IMR-90 (cell line): ENCODE measurements at regions not wholly inside any gene's neighbourhood (a gene's known extent, or its start where the extent isn't known, plus 50 kb on each side); places are given as distances from the start of the nearest gene placed in this dataset.

Experiments
- ATAC-seq: fragments of 200-7000 bp; cut with Tn5 transposase; 2 replicates; pipeline ENCODE4 v1.9.1; 2020; ENCODE audit warnings: low read depth, mild to moderate bottlenecking, moderate library complexity
- BruUV-seq: library from RNA; stranded (reverse); fragments of 400-500 nt; replicated peaks from 2 replicates; lab custom pipeline; 2021; lab: Mats Ljungman, UMichigan
- CTCF ChIA-PET: fragments of 300-600 bp; formaldehyde crosslinking; extraction: SDS; loops from one replicate; lab custom pipeline; 2021; ENCODE audit warnings: antibody characterized with exemption; lab: Yijun Ruan, JAX
- POLR2A ChIA-PET: fragments of 300-600 bp; sonication (Branson Sonifier 250); formaldehyde crosslinking; loops from one replicate; lab custom pipeline; 2022; ENCODE audit warnings: antibody characterized with exemption; ENCODE audit not compliant: unreplicated experiment; lab: Charles Lee
- DNase-seq: peaks from one replicate; pipeline ENCODE4 v3.0.0; 2013
- H2AFZ ChIP-seq: replicated peaks from 2 replicates; pipeline ENCODE3; 2013; ENCODE audit warnings: low read length, mild to moderate bottlenecking; ENCODE audit not compliant: poor library complexity
- H2AK5ac ChIP-seq: 2 replicates; pipeline ENCODE4 v1.6.1; 2013; ENCODE audit warnings: low read depth, low read length, inconsistent platforms
- H2AK9ac ChIP-seq: replicated peaks from 2 replicates; pipeline ENCODE3; 2013; ENCODE audit warnings: mild to moderate bottlenecking, low read depth, low read length, moderate library complexity; ENCODE audit not compliant: poor library complexity
- H2BK120ac ChIP-seq: 2 replicates; pipeline ENCODE4 v1.6.1; 2013; ENCODE audit warnings: low read depth, low read length, inconsistent platforms
- H2BK15ac ChIP-seq: 3 replicates; pipeline ENCODE4 v1.6.1; 2013; ENCODE audit warnings: low read depth, low read length, inconsistent platforms
- H2BK20ac ChIP-seq: 2 replicates; pipeline ENCODE4 v1.6.1; 2013; ENCODE audit warnings: low read depth, mild to moderate bottlenecking, inconsistent platforms, low read length, moderate library complexity
- H2BK5ac ChIP-seq: 2 replicates; pipeline ENCODE4 v1.6.1; 2013; ENCODE audit warnings: mild to moderate bottlenecking, low read depth, low read length, inconsistent platforms; ENCODE audit not compliant: poor library complexity, severe bottlenecking
- H3K14ac ChIP-seq: replicated peaks from 2 replicates; pipeline ENCODE4 v1.6.1; 2013; ENCODE audit warnings: low read depth, low read length, inconsistent platforms
- H3K18ac ChIP-seq: 2 replicates; pipeline ENCODE4 v1.6.1; 2013; ENCODE audit warnings: low read depth, low read length, control low read depth
- H3K23ac ChIP-seq: 2 replicates; pipeline ENCODE4 v1.6.1; 2013; ENCODE audit warnings: low read depth, low read length, inconsistent platforms
- H3K27ac ChIP-seq: 2 replicates; pipeline ENCODE4 v1.5.1; 2013; ENCODE audit warnings: mild to moderate bottlenecking, control low read depth, low read length; ENCODE audit not compliant: insufficient read depth
- H3K27me3 ChIP-seq: 2 replicates; pipeline ENCODE4 v1.6.1; 2013; ENCODE audit warnings: low read length; ENCODE audit not compliant: control insufficient read depth, insufficient read depth
- H3K36me3 ChIP-seq: 2 replicates; pipeline ENCODE4 v1.6.1; 2013; ENCODE audit warnings: low read length, mixed read lengths; ENCODE audit not compliant: control insufficient read depth, insufficient read depth
- H3K4ac ChIP-seq: 2 replicates; pipeline ENCODE4 v1.6.1; 2013; ENCODE audit warnings: low read depth, low read length, inconsistent platforms
- H3K4me1 ChIP-seq: 2 replicates; pipeline ENCODE4 v1.6.1; 2013; ENCODE audit warnings: low read length, mixed read lengths; ENCODE audit not compliant: control insufficient read depth, insufficient read depth
- H3K4me2 ChIP-seq: 2 replicates; pipeline ENCODE4 v1.6.1; 2013; ENCODE audit warnings: low read depth, mild to moderate bottlenecking, control low read depth, low read length, moderate library complexity
- H3K4me3 ChIP-seq: 2 replicates; pipeline ENCODE4 v1.5.1; 2013; ENCODE audit warnings: low read depth, mild to moderate bottlenecking, control low read depth, low read length, moderate library complexity; ENCODE audit not compliant: insufficient read depth
- H3K56ac ChIP-seq: 2 replicates; pipeline ENCODE4 v1.6.1; 2013; ENCODE audit warnings: low read length, inconsistent platforms; ENCODE audit not compliant: insufficient read depth; ENCODE audit errors: extremely low read depth
- H3K79me1 ChIP-seq, 2 experiments: 2 replicates each; pipeline ENCODE4 v1.6.1; 2013; ENCODE audit warnings: low read length in 2 of 2, inconsistent platforms in 1 of 2, low read depth in 1 of 2
- H3K9ac ChIP-seq: 2 replicates; pipeline ENCODE4 v1.6.1; 2013; ENCODE audit warnings: low read depth, low read length, control low read depth
- H3K9me1 ChIP-seq: 2 replicates; pipeline ENCODE4 v1.6.1; 2013; ENCODE audit warnings: low read length, inconsistent platforms; ENCODE audit not compliant: insufficient read depth
- H3K9me3 ChIP-seq: 2 replicates; pipeline ENCODE4 v1.6.1; 2013; ENCODE audit warnings: low read length; ENCODE audit not compliant: control insufficient read depth, insufficient read depth
- H4K20me1 ChIP-seq: 2 replicates; pipeline ENCODE4 v1.6.1; 2013; ENCODE audit warnings: low read length, inconsistent platforms; ENCODE audit not compliant: insufficient read depth
- H4K5ac ChIP-seq: 2 replicates; pipeline ENCODE4 v1.6.1; 2013; ENCODE audit warnings: mild to moderate bottlenecking, low read depth, low read length, control low read depth
- H4K8ac ChIP-seq, 2 experiments: 2 replicates each; pipeline ENCODE4 v1.6.1; 2013; ENCODE audit warnings: low read depth in 2 of 2, low read length in 2 of 2, control low read depth in 1 of 2, inconsistent platforms in 1 of 2
- H4K91ac ChIP-seq: 2 replicates; pipeline ENCODE4 v1.6.1; 2013; ENCODE audit warnings: low read depth, low read length, inconsistent platforms; ENCODE audit not compliant: insufficient read depth
- BHLHE40 ChIP-seq: fragments of 150-350 bp; IDR thresholded peaks from 2 replicates; pipeline ENCODE4 v1.6.1; 2016; ENCODE audit warnings: mild to moderate bottlenecking, low read depth, low read length
- CEBPB ChIP-seq: IDR thresholded peaks from 2 replicates; pipeline ENCODE4 v1.6.1; 2012; ENCODE audit warnings: low read depth, low read length, improper control_type of control experiment
- CHD1 ChIP-seq: IDR thresholded peaks from 2 replicates; pipeline ENCODE4 v1.6.1; 2012; ENCODE audit warnings: low read depth, low read length, improper control_type of control experiment
- CTCF ChIP-seq: conservative IDR thresholded peaks from 2 replicates; pipeline ENCODE4 v1.5.1; 2012; ENCODE audit warnings: mild to moderate bottlenecking, low read depth, low read length, improper control_type of control experiment
- ELK1 ChIP-seq: fragments of 150-350 bp; IDR thresholded peaks from 2 replicates; pipeline ENCODE4 v1.6.1; 2016; ENCODE audit warnings: low read depth, mild to moderate bottlenecking, low read length, moderate library complexity, borderline replicate concordance
- FOS ChIP-seq: fragments of 150-350 bp; IDR thresholded peaks from 2 replicates; pipeline ENCODE4 v1.6.1; 2016; ENCODE audit warnings: low read depth, low read length
- MAFK ChIP-seq: IDR thresholded peaks from 2 replicates; pipeline ENCODE4 v1.6.1; 2012; ENCODE audit warnings: low read depth, low read length, improper control_type of control experiment
- MAZ ChIP-seq: IDR thresholded peaks from 2 replicates; pipeline ENCODE4 v1.6.1; 2012; ENCODE audit warnings: low read depth, mild to moderate bottlenecking, low read length, improper control_type of control experiment, moderate library complexity, borderline replicate concordance
- MXI1 ChIP-seq: IDR thresholded peaks from 2 replicates; pipeline ENCODE4 v1.6.1; 2012; ENCODE audit warnings: low read depth, mild to moderate bottlenecking, low read length, moderate library complexity, borderline replicate concordance
- NFE2L2 ChIP-seq: fragments of 150-350 bp; IDR thresholded peaks from 2 replicates; pipeline ENCODE4 v1.6.1; 2016; ENCODE audit warnings: low read depth, mild to moderate bottlenecking, low read length
- POLR2A ChIP-seq: IDR thresholded peaks from 2 replicates; pipeline ENCODE4 v1.6.1; 2012; ENCODE audit warnings: mild to moderate bottlenecking, low read depth, low read length
- RAD21 ChIP-seq: IDR thresholded peaks from 2 replicates; pipeline ENCODE4 v1.6.1; 2012; ENCODE audit warnings: low read length, improper control_type of control experiment
- RCOR1 ChIP-seq: IDR thresholded peaks from 2 replicates; pipeline ENCODE4 v1.6.1; 2012; ENCODE audit warnings: mild to moderate bottlenecking, low read length, improper control_type of control experiment; ENCODE audit not compliant: insufficient replicate concordance
- RFX5 ChIP-seq: IDR thresholded peaks from 2 replicates; pipeline ENCODE4 v1.8.0; 2012; ENCODE audit warnings: low read depth, mild to moderate bottlenecking, low read length, moderate library complexity
- SMC3 ChIP-seq: fragments of 150-350 bp; IDR thresholded peaks from 2 replicates; pipeline ENCODE4 v1.6.1; 2016; ENCODE audit warnings: low read depth, mild to moderate bottlenecking, antibody characterized with exemption, low read length, moderate library complexity
- USF2 ChIP-seq: fragments of 150-350 bp; IDR thresholded peaks from 2 replicates; pipeline ENCODE4 v1.6.1; 2017; ENCODE audit warnings: mild to moderate bottlenecking, antibody characterized with exemption, low read length, low read depth
- WGBS, 2 experiments: methylation state at CpG; one replicate each; pipeline versions ENCODE4 v1.1.5 to v1.1.7; 2013; ENCODE audit warnings: missing lambda C conversion rate in 2 of 2; ENCODE audit not compliant: insufficient read length in 1 of 2; ENCODE audit errors: extremely low coverage in 2 of 2; 5-methylcytosine and 5-hydroxymethylcytosine counted together
- dilution Hi-C: fragments of 300-500 bp; cut with HindIII; formaldehyde crosslinking; loops from one replicate; pipeline ENCODE4 v1.14.3; 2018; ENCODE audit warnings: low sequenced_read_pairs; ENCODE audit not compliant: unreplicated experiment
- in situ Hi-C: fragments of 300-500 bp; cut with MboI; formaldehyde crosslinking; loops from 3 replicates; pipeline ENCODE4 v1.14.3; 2019; ENCODE audit warnings: low sequenced_read_pairs, inconsistent platforms, mixed read lengths
- intact Hi-C: fragments of 100-400 bp; cut with micrococcal nuclease; formaldehyde crosslinking; loops from 2 replicates; pipeline ENCODE4 v1.10.0; 2022

GRCh38 chr6:93968126-93968525, 548.8 kb upstream of the EPHA7 start:
- CTCF ChIA-PET: no interaction called here
- H2BK15ac ChIP-seq: no peak overlapping the region
- no peaks in the 10 kb centered on the region for H3K4me1 ChIP-seq
- no peak overlapping the region for H3K9ac ChIP-seq
- H3K36me3 ChIP-seq: no peaks in the 10 kb centered on the region
- H3K14ac ChIP-seq: no peak overlapping the region
- no TSS peak for BruUV-seq
- dilution Hi-C loops (no loop called here), intact Hi-C loops (no loop called here), in situ Hi-C loops (no loop called here)
- no peaks in the 10 kb centered on the region for H3K27me3 ChIP-seq
- H3K18ac ChIP-seq: no peak overlapping the region
- H2BK20ac ChIP-seq: no peak overlapping the region
- H2AFZ ChIP-seq: no peak overlapping the region
- no peak for DNase-seq
- no peak overlapping the region for H3K4me3 ChIP-seq
- H4K91ac ChIP-seq: no peak overlapping the region
- H2AK9ac ChIP-seq: no peak overlapping the region
- TF ChIP-seq CEBPB (no peak), FOS (no peak), MAZ (no peak), MXI1 (no peak), CTCF (no peak), CHD1 (no peak), MAFK (no peak), RAD21 (no peak), NFE2L2 (no peak), POLR2A (no peak), BHLHE40 (no peak), ELK1 (no peak), USF2 (no peak), SMC3 (no peak), RFX5 (no peak), RCOR1 (no peak)
- no peak overlapping the region for H3K27ac ChIP-seq
- WGBS, 2 experiments: no CpG with 5 or more reads among the region's 4 CpGs
- no peak overlapping the region for H3K4me2 ChIP-seq
- no peak overlapping the region for H4K8ac ChIP-seq
- H3K79me1 ChIP-seq: no peaks in the 10 kb centered on the region
- no peak for ATAC-seq
- H3K4ac ChIP-seq: no peak overlapping the region
- no peak overlapping the region for H2BK5ac ChIP-seq
- H3K56ac ChIP-seq: no peak overlapping the region
- H3K9me3 ChIP-seq: no peaks in the 10 kb centered on the region; the same call in 1 of the 2 replicates
- POLR2A ChIA-PET: no interaction called here
- no peak overlapping the region for H3K23ac ChIP-seq
- no peak overlapping the region for H2AK5ac ChIP-seq
- no peak overlapping the region for H2BK120ac ChIP-seq
- H3K9me1 ChIP-seq: no peaks in the 10 kb centered on the region
- H4K5ac ChIP-seq: no peak overlapping the region
- no peaks in the 10 kb centered on the region for H4K20me1 ChIP-seq
